ENCODE measurements at regions not wholly inside any gene's neighbourhood (a gene's known extent, or its start where the extent isn't known, plus 50 kb on each side); places are given as distances from the start of the nearest gene placed in this dataset.

DNA sequence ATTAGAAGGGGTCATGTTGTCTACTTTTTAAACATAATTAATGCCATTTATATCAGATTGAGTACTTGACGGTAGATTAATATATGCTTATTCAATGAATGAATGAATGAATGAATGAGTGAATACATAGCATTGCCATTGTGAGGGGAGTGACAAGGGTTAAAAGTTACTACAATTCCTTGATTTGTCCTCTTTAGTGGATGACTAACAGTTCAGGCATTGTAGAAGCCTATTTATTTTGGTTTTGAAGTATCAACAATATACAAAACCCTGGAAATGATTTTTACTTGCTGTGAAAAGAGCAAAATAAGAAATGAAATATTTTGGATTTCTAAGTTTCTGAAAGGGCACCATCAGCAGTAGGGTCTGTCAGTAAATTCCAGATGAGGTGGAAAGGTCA lies 122.7 kb downstream of the CYSLTR2 start:
- TF ChIP-seq, protein P1, sequence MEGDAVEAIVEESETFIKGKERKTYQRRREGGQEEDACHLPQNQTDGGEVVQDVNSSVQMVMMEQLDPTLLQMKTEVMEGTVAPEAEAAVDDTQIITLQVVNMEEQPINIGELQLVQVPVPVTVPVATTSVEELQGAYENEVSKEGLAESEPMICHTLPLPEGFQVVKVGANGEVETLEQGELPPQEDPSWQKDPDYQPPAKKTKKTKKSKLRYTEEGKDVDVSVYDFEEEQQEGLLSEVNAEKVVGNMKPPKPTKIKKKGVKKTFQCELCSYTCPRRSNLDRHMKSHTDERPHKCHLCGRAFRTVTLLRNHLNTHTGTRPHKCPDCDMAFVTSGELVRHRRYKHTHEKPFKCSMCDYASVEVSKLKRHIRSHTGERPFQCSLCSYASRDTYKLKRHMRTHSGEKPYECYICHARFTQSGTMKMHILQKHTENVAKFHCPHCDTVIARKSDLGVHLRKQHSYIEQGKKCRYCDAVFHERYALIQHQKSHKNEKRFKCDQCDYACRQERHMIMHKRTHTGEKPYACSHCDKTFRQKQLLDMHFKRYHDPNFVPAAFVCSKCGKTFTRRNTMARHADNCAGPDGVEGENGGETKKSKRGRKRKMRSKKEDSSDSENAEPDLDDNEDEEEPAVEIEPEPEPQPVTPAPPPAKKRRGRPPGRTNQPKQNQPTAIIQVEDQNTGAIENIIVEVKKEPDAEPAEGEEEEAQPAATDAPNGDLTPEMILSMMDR (IDR thresholded peaks at IDR 0.05): no peak
- no peak for TF ChIP-seq POLR2A (IDR thresholded peaks at IDR 0.05)

Measured in right lobe of liver (tissue), 4 donors.